TTC549 (cell line): ENCODE measurements at regions not wholly inside any gene's neighbourhood (a gene's known extent, or its start where the extent isn't known, plus 50 kb on each side); places are given as distances from the start of the nearest gene placed in this dataset.

Source experiments
- FAIRE-seq: peaks from 2 replicates; lab custom pipeline; 2012; peaks lifted over from hg19 to GRCh38; lab: Jason Lieb, UNC

DNA sequence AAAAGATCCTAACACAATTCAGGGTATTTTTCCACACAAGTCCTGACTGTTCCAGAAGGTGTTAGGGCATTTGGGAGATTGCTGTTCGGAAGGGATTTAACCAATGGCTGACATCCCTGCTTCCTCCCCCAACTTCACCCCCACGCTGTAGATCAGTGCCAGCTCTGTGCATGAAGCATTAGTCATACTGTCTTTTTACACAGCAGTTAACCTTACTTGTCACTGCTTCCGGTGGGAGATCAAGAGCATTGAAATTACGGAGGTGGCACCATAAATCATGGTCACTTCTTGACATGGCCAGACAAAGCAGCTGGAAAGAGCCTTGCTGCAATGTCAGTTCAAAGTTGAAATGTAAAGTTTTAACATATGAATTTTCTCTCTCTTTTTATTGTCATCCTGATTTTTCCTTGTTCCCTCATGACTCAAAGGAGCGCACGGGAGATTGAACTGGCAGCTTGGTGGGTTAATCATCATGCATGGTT lies 70.2 kb downstream of the HRH4 start:
- FAIRE-seq, result no peak

DNA sequence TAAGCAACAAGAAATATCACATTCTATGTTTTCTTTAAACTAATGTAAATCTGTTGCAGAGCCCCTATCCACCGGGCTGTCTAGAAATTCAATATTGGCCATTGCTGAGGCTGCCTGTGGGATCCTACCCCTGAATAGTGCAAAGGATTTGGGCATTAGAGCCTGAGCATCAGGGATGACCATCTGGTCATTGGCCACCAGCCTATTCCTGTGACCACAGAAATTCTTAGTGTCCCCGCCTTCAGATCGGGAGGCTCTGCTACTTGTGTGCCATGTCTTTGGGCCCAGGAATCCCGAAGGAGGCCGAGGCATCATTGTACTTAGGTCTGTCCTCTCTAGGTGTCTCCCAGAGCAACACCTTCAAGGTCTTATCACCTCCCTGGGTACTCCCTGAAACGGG lies 73.8 kb downstream of the HRH4 start:
- FAIRE-seq, result no peak

DNA sequence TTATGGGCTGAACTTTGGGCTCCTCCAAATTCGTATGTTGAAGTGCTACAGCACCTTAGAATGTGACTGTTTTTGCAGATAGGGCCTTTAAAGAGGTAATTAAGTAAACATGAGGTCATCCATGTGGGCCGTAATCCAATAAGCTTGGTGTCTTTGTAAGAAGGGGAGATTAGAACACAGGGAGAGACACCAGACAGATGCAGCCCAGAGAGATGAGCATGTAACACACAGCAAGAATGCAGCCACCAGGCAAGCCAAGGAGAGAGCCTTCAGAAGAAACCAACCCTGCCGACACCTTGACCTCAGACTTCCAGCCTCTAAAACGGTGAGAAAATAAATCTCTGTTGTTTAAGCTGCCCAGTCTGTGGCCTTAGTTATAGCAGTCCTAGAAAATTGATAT lies 74.3 kb downstream of the HRH4 start:
- no peak for FAIRE-seq

DNA sequence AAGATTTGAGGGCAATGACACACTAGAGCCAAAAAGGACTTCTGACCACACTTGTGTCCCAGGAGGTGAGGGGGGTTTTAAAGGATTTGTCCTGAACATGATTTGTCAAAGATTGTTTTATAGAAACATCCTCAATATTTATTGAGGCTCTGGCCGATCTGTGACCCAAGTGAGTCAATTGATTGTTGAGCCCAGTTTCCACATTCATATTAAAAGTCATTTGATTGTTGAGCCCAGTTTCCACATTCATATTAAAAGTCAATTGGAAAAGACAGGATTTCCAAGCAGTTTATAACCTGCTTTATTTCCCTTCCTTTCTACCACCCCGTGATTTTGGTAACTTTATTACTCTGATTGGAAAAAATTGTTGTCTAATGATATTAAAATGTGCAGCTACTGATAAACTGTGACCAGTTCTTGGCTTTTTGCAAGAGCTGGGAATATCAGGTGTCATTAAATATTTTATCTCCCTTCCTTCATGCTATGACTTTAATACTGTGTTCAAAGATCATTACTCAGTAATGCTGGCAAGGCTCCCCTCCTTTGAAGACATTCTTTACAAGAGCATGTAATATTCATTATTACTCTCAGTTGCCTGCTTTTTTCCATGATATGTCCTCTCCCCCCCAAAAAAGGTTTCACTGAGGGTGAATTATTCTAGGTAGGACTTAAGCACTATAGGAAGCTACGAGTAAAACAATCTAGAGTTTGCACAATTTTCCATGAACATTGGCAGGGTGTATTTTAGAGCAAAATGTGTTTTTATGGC lies 75.3 kb downstream of the HRH4 start:
- no peak for FAIRE-seq

DNA sequence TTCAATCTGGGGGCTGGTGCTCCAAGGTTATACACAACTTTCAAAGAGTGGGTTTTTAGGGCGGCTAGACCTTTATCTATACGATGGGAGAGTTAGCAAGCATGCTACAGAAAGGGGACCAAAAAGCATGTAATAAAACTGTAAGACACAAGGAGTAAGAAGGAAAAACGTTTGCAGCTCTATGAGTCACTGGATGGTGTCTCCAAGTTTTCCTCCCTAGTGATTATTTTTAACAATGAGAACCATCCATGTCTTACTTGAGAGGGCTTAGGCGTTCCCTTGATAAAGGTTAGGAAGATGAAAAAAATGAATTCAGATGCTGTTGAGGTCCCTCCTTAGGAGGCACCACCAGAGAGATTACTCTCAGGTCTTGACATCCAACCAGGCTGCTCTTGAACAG lies 75.9 kb downstream of the HRH4 start:
- FAIRE-seq, result no peak

DNA sequence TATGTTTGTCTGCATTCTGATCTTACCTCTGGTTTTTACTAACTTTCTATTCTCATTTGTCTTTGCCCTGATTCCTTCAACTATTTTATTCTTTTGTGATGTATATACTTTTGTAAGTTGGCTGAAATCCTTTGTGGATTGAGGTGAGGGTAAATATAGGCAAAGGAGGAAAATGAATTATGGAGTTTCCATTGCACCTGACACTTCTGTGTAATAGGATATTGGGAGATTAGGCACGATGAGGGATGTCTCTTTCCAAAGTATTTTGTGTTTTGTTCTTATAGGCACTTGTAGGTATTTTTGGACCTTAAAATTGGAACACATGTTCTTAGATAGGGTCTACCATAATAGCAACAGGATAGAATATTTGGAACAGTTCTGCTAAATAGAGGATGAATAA lies 76.4 kb downstream of the HRH4 start:
- FAIRE-seq, result peak; percentile 20

DNA sequence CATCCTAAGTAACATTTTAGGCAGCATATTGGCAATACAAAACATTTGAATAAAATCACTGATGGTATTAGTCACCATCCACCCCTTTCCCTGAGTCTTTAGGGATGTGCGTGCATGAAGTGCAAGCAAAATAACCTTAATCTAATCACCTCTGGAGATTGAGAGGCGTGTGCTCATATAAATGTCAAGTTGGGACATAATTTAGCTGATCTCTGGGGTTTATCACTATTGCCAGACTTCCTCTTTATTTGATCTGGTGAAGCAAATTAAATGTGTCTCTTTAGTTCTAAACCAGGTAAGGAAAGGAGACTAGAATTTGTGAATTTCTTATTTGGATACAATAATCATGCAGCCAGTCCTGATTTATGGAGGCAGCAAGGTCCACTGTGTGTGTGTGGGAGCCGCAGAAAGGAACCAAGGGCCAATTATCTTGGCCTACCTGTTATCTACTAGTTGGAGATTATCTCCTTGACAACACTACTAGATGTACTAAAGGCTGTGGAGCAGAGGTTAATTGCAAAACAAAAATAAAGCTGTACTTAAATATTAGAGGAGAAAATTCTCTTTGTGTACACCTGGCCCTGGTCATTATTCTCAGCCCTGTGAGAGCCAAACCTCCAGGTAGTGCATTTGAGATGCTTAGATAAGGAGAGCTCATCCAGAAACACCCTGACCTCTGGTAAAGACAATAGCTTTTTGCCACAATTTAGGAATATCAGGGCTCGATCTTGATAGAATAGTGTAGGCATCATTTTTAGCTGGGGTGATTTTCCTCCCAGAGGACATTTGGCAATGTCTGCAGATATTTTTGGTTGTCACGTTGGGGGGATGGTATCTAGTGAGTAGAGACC lies 78.2 kb downstream of the HRH4 start:
- no peak for FAIRE-seq

DNA sequence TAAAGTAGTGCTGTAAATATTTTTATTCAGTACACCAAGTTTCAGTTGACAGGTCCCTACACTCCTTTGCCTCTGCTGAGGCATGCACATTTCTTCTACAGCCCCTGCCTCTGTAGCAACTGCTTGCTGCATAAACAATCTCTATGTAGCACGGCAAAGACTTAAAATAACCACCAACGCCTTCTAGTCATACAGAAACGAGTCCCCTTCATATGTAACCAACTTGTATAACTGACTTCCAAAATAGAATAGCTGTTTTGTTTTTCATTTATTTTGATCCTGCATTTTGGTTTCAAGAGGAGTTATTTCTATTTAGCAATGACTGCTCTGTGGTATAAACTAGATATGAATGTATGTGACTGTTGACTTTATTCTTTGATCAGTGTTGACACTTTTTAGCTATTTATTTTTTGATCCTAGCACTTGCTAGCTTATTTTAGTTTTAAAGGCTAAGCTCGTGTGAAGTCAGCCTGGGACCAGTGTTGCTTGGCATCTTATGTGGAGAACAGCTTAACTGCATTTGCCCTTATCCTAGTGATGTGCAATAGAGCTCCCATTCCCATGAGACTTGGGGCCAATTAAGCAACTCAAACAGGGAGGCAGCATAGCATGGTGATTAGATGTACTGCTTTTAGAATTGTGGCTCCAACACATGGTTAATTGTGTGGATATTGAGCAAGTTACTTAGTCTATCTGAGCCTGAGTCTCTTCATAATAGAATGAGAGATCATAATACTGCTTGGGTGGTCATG lies 79.6 kb downstream of the HRH4 start:
- FAIRE-seq, result no peak

DNA sequence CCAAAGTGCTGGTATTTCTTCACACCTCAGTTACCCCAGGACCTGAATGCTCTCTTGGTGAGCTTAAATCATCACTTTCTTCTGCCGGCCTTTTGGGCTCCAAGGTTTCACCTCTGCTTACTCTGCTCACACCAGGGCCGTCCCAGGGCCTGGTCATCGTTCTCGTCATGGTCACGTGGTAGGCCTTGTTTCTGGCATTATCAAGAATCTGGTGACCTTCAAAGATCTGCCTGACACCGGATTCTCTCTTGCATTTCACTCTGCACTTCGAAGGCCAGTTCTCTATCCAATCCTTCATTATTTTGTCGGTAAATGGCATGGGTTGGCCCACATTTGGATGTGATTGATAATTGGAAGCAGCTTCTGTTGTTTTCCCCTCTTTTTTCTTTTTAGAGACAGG lies 80.5 kb downstream of the HRH4 start:
- no peak for FAIRE-seq

DNA sequence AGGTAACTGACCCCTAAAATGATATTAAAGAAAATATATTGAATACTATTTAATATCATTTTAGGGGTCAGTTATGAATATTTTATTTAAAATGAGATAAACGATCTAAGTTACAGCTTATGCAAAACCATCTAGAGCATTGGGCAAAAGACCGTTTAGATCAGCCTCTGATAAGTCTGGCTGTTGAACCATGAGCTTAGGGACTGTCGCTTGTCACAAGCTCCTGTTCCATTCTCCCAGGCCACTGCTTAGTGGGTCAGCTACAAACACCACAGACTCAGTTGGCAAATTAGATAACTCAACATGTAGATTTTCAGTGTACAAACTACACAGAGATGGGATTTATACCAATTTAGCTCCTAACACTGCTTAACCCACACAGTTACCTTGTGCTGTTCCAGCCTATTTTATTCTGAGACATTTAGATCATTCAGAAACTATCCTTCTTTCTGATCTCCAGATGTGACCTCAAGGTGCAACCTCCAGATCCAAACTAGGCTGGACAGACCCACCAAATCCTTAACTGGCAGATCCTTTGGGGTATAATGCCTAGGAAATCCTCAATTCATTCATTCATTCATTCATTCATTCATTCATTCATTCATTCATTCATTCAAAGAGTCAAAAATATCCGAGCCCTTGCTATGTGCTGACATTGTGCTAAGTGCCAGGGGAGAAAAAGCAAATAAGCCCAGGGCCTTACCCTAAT lies 82.8 kb downstream of the HRH4 start:
- peak; percentile 25 for FAIRE-seq

DNA sequence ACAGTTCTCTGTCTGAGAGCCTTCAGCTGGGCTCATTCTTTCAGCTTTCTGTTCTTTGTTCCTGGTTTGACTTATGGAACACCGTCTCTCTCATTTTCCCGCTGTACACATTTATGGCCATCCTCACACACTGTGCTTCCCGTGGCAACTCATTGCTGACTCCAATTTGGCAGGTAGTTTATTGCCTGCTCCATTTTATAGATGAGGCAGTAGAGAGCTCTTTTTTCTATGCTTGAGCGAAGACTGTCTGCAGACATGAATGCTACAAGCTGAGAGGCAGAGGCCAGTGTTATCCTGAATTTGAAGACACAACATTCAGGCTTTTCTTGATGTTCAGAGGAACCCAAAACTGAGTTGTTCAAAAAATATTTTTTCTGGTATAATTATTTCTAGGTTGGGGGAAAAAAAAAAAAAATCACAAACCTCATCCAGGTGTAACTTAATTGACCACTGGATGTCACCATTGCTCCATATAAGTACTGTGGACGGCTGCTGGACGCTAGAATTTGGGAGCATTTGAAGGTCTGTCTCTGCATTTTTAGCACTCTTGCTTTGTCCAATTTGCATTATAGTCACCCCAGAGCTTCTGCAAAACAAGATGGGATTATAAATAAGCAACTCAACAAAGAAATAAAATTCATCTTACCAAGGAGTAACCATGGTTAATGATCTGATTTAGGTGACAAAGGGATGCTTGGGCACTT lies 83.5 kb downstream of the HRH4 start:
- peak; percentile 97 for FAIRE-seq

DNA sequence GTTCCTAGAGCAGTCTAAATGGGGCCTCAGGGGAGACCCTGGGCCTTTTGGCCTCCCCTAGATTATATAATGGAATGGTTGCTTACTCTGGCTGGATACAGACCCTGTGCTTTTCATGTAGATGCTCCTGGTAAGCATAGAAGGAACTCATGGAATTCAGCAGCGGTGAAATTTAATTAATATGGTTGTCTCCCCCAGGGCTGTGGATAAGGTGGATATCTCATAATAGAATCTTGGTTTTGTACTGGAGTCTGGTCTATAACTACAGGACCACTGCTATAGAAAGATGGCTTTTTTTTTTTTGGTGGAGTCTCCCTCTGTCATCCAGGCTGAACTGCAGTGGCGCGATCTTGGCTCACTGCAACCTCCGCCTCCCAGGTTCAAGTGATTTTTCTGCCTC lies 84.5 kb downstream of the HRH4 start:
- no peak for FAIRE-seq

DNA sequence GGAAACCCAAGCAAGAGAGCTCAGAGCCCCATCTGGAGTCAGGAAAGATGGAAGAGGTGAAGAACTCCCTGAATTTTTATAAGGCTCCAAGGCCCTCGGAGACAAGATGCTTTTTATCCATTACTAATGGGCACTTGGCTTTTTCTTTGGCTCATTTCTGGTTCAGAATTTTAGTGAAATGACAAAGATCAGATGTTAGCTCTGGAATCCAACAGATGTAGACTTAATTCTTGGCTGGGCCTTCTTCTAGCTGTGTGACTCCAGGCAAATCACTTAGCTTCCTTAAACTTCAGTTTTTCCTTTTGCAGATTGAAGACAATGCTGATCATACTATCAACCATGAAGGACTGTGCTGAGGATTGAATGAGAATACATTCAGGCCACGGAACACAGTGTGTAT lies 85.2 kb downstream of the HRH4 start:
- no peak for FAIRE-seq

DNA sequence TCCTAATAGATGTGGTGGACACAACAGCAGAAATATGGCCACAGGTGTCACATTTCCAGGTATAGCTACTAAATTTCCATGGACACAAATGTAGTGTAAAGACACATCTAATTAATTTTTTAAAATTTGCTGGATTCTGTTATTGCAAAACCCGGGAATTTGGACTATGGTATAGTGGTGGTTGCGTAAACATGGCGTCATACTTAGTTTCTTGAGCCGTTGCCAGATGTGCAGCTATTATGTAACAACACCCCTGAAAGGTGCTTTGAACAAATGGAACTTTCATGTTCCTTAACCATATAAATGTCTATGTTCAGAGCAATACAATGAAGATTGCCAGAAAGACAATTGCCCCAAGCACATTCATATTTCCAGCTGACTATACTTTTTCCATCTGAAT lies 85.9 kb downstream of the HRH4 start:
- FAIRE-seq, result no peak

DNA sequence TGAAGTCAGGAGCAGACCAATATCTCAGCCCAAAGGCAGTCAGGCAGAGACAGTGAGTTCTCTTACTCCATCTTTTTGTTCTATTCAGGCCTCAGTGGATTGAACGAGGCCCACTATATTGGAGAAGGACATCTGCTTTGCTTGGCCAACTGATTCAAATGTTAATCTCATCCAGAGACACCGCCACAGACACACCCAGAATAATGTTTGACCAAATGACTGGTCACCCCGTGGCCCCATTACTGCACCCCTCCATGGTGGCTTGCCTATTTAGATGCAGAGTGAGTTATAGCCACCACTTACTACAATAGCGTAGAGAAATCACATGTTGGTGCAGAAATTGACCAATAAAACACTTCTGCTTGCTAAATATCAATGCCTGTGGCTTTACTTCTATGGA lies 88.1 kb downstream of the HRH4 start:
- no peak for FAIRE-seq

DNA sequence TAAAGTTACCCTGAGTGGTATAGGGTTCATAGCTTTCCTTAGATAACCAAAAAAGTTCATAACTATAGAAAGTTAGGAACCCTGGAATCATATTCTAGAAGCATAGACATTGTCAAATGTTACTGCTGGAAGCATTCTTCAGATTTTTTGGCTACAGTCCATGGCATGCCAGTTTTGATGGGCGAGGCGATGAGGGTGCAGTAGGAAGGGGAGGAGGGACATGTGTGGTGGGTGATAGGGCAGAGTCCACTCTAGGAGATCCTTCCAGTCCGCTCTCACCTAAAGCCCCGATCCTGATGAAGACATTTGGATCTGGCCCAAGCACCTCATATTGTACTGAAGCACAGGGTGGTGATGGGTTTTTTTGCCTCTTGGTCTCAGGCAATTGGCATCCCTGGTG lies 91.8 kb downstream of the HRH4 start:
- no peak for FAIRE-seq

DNA sequence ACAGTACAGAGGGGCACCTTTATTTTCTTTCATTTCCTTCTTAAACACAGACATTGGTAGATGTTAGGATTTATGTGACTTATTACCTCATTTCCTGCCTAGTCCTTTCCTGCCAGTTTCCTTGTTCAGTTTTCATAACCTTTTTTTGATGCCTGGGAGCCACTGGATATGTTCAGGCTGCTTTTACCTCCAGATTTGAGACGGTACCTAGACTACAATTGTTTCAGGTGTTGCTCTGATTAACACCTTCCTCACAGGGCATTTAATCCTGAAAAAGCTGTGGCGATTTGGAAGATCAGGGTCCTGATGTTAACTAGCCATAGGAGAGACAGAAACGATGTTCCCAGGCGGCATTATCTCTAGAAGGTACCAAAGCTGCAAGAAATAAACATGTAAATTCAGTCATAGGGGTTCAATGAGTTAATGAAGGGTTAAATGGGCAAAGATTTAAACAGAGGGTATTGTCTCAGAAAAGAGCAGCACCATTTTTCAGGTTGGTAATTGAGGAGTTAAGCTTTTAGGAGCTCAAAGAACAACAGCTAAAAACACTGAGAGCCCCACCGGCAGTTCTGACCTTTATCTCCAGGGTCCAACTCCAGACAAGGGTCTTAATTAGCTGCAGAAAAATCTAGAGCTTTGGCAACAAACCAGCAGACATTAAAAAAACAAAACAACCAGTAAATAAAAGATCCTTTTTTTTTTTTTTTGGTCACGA lies 93.3 kb downstream of the HRH4 start:
- peak; percentile 5 for FAIRE-seq

DNA sequence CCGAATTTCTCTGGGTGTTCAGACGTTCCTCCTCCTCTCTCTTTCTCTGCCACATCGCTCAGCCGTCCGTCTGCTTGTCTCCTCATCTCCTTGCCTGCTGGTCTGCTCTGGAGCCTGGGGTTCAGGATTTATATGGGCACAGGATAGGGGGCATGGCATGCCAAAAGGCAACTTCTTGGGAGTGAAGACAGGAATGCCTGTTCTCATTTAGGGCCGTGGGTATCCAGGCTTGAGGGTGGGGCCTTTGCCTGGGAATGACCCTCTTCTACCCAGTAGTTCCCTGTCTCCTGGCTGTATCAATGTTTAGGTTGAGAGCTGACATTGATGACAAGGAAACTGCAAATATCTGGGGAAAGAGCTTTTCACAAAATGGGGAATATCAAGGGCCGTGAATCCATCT lies 98.0 kb downstream of the HRH4 start:
- FAIRE-seq, result no peak

DNA sequence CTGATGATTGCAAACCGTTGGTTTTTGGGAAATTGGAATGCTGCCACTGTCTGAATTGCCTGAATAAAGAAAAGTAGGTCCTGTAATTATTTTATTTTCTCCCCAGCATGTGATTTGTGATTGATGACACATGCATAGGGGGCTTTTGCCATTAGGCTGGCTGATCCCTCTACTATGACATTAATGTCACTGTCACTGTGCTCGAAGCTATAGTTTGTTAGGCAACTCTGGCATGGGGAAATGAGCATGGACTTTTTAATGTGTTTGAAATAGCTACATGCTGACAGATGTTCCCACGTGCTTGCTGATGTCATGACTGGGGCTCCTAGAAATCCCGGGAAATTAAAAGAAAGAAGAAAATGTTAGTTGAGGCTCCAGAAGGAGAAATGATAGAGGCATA lies 99.1 kb downstream of the HRH4 start:
- no peak for FAIRE-seq

DNA sequence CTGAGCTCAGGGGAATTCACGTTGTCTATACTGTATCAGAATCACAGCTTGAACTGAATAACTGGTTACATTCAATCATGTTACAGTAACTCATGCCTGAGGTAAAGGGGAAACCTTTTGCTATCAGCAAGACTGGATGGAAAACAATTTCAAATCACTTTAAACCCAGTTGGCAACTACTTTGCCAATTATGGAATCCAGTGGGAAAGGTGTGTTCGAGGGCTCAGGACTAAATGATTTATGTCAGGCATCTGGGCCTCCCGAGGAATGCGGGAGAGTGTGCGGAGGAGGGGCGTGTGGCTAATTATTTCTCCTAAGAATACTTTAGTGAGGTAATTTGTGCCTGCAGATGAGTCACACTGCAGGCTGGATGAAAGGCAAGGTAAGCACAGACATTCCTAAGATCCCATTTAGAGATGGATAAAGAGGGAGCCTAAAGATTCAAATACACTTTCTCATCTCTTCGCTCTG lies 100.1 kb downstream of the HRH4 start:
- peak; percentile 77 for FAIRE-seq
